SK-N-SH treated with all-trans-retinoic acid at 6 μM for 48 hours (cell line): ENCODE measurements at regions not wholly inside any gene's neighbourhood (a gene's known extent, or its start where the extent isn't known, plus 50 kb on each side); places are given as distances from the start of the nearest gene placed in this dataset.

Source experiments
- ATAC-seq: fragments of 200-7000 bp; cut with Tn5 transposase; 3 replicates; pipeline ENCODE4 v1.9.1; 2020; ENCODE audit warnings: mild to moderate bottlenecking, moderate library complexity
- ARNTL ChIP-seq: fragments of 450-650 bp; formaldehyde crosslinking; IDR thresholded peaks from 2 replicates; pipeline ENCODE4 v1.5.0; 2020; ENCODE audit warnings: low read depth, mild to moderate bottlenecking, moderate library complexity, borderline replicate concordance
- BACH2 ChIP-seq: fragments of 250-450 bp; sonication (Bioruptor Pico); IDR thresholded peaks from 2 replicates; pipeline ENCODE4 v1.9.0; 2021; ENCODE audit warnings: mild to moderate bottlenecking, borderline replicate concordance
- CSDC2 ChIP-seq: fragments of 250-450 bp; sonication (Bioruptor Pico); IDR thresholded peaks from 2 replicates; pipeline ENCODE4 v1.5.0; 2020; ENCODE audit warnings: mild to moderate bottlenecking, moderate library complexity
- GLIS3 ChIP-seq: fragments of 250-450 bp; sonication (Bioruptor Pico); IDR thresholded peaks from 2 replicates; pipeline ENCODE4 v1.5.0; 2020; ENCODE audit warnings: mild to moderate bottlenecking, moderate library complexity
- ISL1 ChIP-seq: fragments of 250-450 bp; sonication (Bioruptor Pico); IDR thresholded peaks from 2 replicates; pipeline ENCODE4 v2.1.2; 2022; ENCODE audit warnings: mild to moderate bottlenecking, moderate library complexity
- OSR1 ChIP-seq: fragments of 250-450 bp; sonication (Bioruptor Pico); IDR thresholded peaks from 2 replicates; pipeline ENCODE4 v1.8.0; 2022; ENCODE audit warnings: moderate library complexity, mild to moderate bottlenecking, inconsistent platforms
- PPARA ChIP-seq: fragments of 250-450 bp; sonication (Bioruptor Pico); IDR thresholded peaks from 2 replicates; pipeline ENCODE4 v1.5.0; 2020; ENCODE audit warnings: mild to moderate bottlenecking, borderline replicate concordance
- TCF4 ChIP-seq: fragments of 250-450 bp; sonication (Bioruptor Pico); IDR thresholded peaks from 2 replicates; pipeline ENCODE4 v1.8.0; 2021; ENCODE audit warnings: mild to moderate bottlenecking, moderate library complexity, borderline replicate concordance
- TOX ChIP-seq: fragments of 250-450 bp; sonication (Bioruptor Pico); IDR thresholded peaks from 2 replicates; pipeline ENCODE4 v1.8.0; 2021; ENCODE audit warnings: mild to moderate bottlenecking, moderate library complexity, borderline replicate concordance
- ZFP3 ChIP-seq: fragments of 250-450 bp; sonication (Bioruptor Pico); IDR thresholded peaks from 2 replicates; pipeline ENCODE4 v1.5.0; 2020; ENCODE audit warnings: mild to moderate bottlenecking, moderate library complexity
- ZFP30 ChIP-seq: fragments of 450-650 bp; formaldehyde crosslinking; IDR thresholded peaks from 2 replicates; pipeline ENCODE4 v1.5.0; 2022; ENCODE audit warnings: mild to moderate bottlenecking, moderate library complexity
- ZNF565 ChIP-seq: fragments of 450-650 bp; formaldehyde crosslinking; conservative IDR thresholded peaks from 2 replicates; pipeline ENCODE4 v1.5.0; 2020; ENCODE audit warnings: low read depth, mild to moderate bottlenecking, moderate library complexity
- ZNF70 ChIP-seq: fragments of 450-650 bp; formaldehyde crosslinking; IDR thresholded peaks from 2 replicates; pipeline ENCODE4 v1.5.0; 2020; ENCODE audit warnings: mild to moderate bottlenecking, moderate library complexity
- ZNF8 ChIP-seq: fragments of 450-650 bp; formaldehyde crosslinking; IDR thresholded peaks from 2 replicates; pipeline ENCODE4 v1.5.0; 2020; ENCODE audit warnings: mild to moderate bottlenecking, moderate library complexity
- TF ChIP-seq, protein P1 (sequence below): fragments of 250-450 bp; sonication (Bioruptor Pico); IDR thresholded peaks from 2 replicates; pipeline ENCODE4 v1.5.0; 2020; ENCODE audit warnings: mild to moderate bottlenecking, moderate library complexity
- TF ChIP-seq, protein P2 (sequence below): fragments of 250-450 bp; sonication (Bioruptor Pico); IDR thresholded peaks from 2 replicates; pipeline ENCODE4 v1.5.1; 2020; ENCODE audit warnings: low read depth, mild to moderate bottlenecking, moderate library complexity
- TF ChIP-seq, protein P3 (sequence below): fragments of 250-450 bp; sonication (Bioruptor Pico); IDR thresholded peaks from 2 replicates; pipeline ENCODE4 v1.8.0; 2021; ENCODE audit warnings: low read depth, mild to moderate bottlenecking, moderate library complexity, borderline replicate concordance
- TF ChIP-seq, protein P4 (sequence below): fragments of 250-450 bp; sonication (Bioruptor Pico); IDR thresholded peaks from 2 replicates; pipeline ENCODE4 v1.8.0; 2020; ENCODE audit warnings: mild to moderate bottlenecking, moderate library complexity, borderline replicate concordance
- TF ChIP-seq, protein P5 (sequence below): fragments of 250-450 bp; sonication (Bioruptor Pico); IDR thresholded peaks from 2 replicates; pipeline ENCODE4 v1.5.1; 2021; ENCODE audit warnings: mild to moderate bottlenecking, moderate library complexity

DNA sequence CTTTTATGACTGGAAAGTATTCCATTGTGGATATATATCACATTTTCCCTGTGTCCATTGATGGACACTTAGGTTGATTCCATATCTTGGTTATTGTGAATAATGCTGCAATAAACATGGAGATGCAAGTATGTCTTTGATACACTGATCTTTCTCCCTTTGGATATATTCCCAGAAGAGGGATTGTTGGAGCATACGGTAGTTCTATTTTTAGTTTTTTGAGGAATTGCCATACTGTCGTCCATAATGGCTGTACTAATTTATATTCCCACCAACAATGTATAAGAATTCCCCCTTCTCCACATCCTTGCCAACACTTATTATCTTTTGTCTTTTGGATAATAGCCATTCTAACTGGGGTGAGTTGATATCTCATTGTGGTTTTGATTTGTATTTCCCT, 54.9 kb upstream of the PITX1 start:
- no peak for ATAC-seq
- TF ChIP-seq CSDC2 (no peak), ARNTL (no peak), ZNF70 (CRISPR knock-in tag) (no peak), GLIS3 (CRISPR knock-in tag) (no peak), BACH2 (CRISPR knock-in tag) (no peak)
- TF ChIP-seq, protein P1, sequence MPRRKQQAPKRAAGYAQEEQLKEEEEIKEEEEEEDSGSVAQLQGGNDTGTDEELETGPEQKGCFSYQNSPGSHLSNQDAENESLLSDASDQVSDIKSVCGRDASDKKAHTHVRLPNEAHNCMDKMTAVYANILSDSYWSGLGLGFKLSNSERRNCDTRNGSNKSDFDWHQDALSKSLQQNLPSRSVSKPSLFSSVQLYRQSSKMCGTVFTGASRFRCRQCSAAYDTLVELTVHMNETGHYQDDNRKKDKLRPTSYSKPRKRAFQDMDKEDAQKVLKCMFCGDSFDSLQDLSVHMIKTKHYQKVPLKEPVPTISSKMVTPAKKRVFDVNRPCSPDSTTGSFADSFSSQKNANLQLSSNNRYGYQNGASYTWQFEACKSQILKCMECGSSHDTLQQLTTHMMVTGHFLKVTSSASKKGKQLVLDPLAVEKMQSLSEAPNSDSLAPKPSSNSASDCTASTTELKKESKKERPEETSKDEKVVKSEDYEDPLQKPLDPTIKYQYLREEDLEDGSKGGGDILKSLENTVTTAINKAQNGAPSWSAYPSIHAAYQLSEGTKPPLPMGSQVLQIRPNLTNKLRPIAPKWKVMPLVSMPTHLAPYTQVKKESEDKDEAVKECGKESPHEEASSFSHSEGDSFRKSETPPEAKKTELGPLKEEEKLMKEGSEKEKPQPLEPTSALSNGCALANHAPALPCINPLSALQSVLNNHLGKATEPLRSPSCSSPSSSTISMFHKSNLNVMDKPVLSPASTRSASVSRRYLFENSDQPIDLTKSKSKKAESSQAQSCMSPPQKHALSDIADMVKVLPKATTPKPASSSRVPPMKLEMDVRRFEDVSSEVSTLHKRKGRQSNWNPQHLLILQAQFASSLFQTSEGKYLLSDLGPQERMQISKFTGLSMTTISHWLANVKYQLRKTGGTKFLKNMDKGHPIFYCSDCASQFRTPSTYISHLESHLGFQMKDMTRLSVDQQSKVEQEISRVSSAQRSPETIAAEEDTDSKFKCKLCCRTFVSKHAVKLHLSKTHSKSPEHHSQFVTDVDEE (CRISPR knock-in tag): no peak

DNA sequence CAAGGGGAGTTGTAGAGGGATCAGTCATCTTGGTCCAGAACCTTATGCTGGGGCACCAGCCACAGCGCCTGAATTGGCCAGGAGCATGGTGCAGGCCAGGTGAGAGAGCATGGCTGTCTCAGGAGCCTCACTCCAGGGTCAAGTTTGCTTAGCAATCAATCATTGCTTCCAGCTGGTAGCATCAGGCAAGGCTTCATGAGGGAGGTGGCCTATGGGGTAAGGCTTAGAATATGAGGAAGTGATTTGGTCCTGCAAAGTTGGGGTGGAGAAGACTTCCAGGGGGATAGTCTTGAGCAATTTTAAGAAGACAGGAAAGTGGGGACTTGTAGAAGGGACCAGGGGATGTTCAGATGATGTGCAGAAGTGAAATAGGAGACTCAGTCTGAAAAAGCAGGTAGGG, 53.9 kb upstream of the PITX1 start:
- ATAC-seq: no peak
- no peak for TF ChIP-seq ZNF70 (CRISPR knock-in tag)
- no peak for TF ChIP-seq GLIS3 (CRISPR knock-in tag)
- TF ChIP-seq, protein P2, sequence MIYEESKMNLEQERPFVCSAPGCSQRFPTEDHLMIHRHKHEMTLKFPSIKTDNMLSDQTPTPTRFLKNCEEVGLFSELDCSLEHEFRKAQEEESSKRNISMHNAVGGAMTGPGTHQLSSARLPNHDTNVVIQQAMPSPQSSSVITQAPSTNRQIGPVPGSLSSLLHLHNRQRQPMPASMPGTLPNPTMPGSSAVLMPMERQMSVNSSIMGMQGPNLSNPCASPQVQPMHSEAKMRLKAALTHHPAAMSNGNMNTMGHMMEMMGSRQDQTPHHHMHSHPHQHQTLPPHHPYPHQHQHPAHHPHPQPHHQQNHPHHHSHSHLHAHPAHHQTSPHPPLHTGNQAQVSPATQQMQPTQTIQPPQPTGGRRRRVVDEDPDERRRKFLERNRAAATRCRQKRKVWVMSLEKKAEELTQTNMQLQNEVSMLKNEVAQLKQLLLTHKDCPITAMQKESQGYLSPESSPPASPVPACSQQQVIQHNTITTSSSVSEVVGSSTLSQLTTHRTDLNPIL (CRISPR knock-in tag): no peak
- no peak for TF ChIP-seq ISL1
- TF ChIP-seq OSR1 (CRISPR knock-in tag): no peak
- no peak for TF ChIP-seq ZFP3 (CRISPR knock-in tag)
- TF ChIP-seq TCF4 (CRISPR knock-in tag): no peak
- no peak for TF ChIP-seq CSDC2
- TF ChIP-seq TOX (CRISPR knock-in tag): no peak
- TF ChIP-seq ZFP30: no peak
- TF ChIP-seq, protein P3, sequence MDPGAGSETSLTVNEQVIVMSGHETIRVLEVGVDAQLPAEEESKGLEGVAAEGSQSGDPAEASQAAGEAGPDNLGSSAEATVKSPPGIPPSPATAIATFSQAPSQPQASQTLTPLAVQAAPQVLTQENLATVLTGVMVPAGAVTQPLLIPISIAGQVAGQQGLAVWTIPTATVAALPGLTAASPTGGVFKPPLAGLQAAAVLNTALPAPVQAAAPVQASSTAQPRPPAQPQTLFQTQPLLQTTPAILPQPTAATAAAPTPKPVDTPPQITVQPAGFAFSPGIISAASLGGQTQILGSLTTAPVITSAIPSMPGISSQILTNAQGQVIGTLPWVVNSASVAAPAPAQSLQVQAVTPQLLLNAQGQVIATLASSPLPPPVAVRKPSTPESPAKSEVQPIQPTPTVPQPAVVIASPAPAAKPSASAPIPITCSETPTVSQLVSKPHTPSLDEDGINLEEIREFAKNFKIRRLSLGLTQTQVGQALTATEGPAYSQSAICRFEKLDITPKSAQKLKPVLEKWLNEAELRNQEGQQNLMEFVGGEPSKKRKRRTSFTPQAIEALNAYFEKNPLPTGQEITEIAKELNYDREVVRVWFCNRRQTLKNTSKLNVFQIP (CRISPR knock-in tag): no peak
- TF ChIP-seq, protein P4, sequence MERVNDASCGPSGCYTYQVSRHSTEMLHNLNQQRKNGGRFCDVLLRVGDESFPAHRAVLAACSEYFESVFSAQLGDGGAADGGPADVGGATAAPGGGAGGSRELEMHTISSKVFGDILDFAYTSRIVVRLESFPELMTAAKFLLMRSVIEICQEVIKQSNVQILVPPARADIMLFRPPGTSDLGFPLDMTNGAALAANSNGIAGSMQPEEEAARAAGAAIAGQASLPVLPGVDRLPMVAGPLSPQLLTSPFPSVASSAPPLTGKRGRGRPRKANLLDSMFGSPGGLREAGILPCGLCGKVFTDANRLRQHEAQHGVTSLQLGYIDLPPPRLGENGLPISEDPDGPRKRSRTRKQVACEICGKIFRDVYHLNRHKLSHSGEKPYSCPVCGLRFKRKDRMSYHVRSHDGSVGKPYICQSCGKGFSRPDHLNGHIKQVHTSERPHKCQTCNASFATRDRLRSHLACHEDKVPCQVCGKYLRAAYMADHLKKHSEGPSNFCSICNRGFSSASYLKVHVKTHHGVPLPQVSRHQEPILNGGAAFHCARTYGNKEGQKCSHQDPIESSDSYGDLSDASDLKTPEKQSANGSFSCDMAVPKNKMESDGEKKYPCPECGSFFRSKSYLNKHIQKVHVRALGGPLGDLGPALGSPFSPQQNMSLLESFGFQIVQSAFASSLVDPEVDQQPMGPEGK (CRISPR knock-in tag): no peak
- TF ChIP-seq, protein P5, sequence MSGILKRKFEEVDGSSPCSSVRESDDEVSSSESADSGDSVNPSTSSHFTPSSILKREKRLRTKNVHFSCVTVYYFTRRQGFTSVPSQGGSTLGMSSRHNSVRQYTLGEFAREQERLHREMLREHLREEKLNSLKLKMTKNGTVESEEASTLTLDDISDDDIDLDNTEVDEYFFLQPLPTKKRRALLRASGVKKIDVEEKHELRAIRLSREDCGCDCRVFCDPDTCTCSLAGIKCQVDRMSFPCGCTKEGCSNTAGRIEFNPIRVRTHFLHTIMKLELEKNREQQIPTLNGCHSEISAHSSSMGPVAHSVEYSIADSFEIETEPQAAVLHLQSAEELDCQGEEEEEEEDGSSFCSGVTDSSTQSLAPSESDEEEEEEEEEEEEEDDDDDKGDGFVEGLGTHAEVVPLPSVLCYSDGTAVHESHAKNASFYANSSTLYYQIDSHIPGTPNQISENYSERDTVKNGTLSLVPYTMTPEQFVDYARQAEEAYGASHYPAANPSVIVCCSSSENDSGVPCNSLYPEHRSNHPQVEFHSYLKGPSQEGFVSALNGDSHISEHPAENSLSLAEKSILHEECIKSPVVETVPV (CRISPR knock-in tag): no peak
- no peak for TF ChIP-seq PPARA (CRISPR knock-in tag)
- TF ChIP-seq ARNTL: no peak
- TF ChIP-seq ZNF8 (CRISPR knock-in tag): no peak
- TF ChIP-seq ZNF565 (CRISPR knock-in tag): no peak
- TF ChIP-seq, all 23 proteins: peak for 0

DNA sequence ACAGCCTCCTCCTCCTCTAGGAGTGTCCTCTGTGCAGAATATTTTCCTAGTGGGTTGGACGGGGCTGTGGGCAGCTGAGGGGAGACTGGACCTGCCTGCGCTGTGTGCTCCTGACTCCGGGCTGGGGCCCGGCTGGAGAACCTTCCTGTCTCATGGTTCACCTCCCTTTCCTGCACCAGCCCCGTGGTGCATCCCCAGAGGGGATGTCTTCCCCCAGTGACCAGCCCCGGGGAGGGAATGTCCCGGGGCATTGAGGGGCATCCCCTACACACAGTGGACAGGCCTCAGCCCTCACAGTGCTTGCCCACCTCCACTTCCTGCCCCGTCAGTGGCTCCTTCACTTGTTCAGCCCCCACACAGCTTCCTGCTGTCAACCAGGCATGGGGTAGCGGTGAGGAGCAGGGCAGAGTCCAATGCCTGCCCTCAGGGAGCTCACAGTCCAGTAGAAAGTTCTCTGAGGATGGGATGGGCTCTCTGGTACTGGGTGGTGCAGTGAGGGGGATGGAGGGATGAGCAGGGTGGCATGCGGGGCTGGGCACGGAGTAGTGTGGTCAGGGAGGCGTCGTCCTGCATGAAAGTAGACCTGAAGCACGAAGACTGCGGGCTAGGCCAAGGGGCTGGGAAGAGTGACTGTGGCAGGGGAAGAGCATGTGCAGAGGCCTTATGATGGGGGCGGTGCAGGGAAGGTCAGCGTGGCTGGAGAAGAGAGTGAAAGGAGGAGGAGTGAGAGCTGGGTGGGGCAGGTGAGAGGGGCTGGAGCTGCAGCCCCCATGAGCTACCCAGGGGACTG, 52.1 kb upstream of the PITX1 start:
- TF ChIP-seq, protein P1 (CRISPR knock-in tag): no peak
- no peak for TF ChIP-seq GLIS3 (CRISPR knock-in tag)
- TF ChIP-seq TCF4 (CRISPR knock-in tag): no peak
- TF ChIP-seq CSDC2: no peak
- TF ChIP-seq, protein P4 (CRISPR knock-in tag): no peak
- no peak for TF ChIP-seq ZFP3 (CRISPR knock-in tag)
- no peak for TF ChIP-seq ZNF70 (CRISPR knock-in tag)
- no peak for TF ChIP-seq BACH2 (CRISPR knock-in tag)
- TF ChIP-seq, protein P2 (CRISPR knock-in tag): no peak

More for the DNA sequence above, 52.1 kb upstream of the PITX1 start:
- no peak for ATAC-seq
